Astrocyte of the cerebellum (primary cell): ENCODE measurements at regions not wholly inside any gene's neighbourhood (a gene's known extent, or its start where the extent isn't known, plus 50 kb on each side); places are given as distances from the start of the nearest gene placed in this dataset.

Experiments used
- DNase-seq: peaks from one replicate; pipeline ENCODE4 v3.0.0-alpha.2; 2011; ENCODE audit warnings: low read depth
- H3K4me3 ChIP-seq: 2 replicates; pipeline ENCODE4 v1.5.1; 2011; ENCODE audit warnings: mild to moderate bottlenecking, low read depth, low read length, moderate library complexity
- in situ Hi-C: cut with HindIII; loops from 2 replicates; pipeline ENCODE4 v1.10.0; 2017; ENCODE audit warnings: low sequenced_read_pairs
- TF ChIP-seq, protein P1 (sequence below): IDR thresholded peaks from 2 replicates; pipeline ENCODE4 v1.5.1; 2012; ENCODE audit warnings: low read length, low read depth, moderate library complexity, mild to moderate bottlenecking; ENCODE audit errors: missing control alignments

DNA sequence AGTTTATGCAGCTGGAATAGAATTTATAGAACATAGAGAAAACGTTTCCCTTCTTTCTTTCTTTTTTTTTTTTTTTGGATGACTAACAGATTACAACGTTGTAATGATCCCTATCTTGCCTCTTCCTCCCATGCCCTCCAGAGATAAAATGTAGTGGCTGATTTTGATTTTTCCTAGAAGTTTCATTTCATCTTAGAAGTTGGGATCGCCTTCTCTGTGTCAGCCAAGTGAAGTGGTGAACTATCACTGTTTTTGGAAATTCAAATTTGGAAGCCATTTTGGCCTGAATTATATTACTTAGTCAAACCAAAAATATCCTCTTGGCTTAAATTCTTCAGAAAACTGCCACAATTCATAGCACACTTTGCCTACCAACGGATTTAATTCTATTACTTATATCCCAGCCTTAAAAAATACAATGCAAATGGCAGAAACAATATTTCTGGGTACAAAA lies 1025.5 kb upstream of the NR2F2 start:
- no peak for DNase-seq
- TF ChIP-seq, protein P1, sequence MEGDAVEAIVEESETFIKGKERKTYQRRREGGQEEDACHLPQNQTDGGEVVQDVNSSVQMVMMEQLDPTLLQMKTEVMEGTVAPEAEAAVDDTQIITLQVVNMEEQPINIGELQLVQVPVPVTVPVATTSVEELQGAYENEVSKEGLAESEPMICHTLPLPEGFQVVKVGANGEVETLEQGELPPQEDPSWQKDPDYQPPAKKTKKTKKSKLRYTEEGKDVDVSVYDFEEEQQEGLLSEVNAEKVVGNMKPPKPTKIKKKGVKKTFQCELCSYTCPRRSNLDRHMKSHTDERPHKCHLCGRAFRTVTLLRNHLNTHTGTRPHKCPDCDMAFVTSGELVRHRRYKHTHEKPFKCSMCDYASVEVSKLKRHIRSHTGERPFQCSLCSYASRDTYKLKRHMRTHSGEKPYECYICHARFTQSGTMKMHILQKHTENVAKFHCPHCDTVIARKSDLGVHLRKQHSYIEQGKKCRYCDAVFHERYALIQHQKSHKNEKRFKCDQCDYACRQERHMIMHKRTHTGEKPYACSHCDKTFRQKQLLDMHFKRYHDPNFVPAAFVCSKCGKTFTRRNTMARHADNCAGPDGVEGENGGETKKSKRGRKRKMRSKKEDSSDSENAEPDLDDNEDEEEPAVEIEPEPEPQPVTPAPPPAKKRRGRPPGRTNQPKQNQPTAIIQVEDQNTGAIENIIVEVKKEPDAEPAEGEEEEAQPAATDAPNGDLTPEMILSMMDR: no peak
- H3K4me3 ChIP-seq: no peak overlapping the region
- in situ Hi-C loops: no loop called here

DNA sequence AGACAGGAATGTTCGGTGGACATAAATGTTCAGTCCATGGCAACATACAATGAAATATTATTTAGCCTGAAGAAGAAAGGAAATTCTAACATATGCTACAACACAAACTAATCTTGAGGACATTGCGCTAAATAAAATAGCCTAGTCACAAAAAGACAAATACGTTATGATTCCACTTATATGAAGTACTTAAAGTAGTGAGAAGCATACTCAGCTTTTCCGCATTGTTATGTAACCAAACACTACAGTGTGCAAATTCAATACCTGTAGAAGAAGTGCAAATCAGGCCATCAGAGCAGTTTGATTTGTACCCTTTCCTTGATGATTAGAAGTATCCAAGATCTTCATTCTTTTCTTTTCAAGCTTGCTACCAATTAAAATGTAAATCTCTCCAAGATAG lies 1023.4 kb upstream of the NR2F2 start:
- TF ChIP-seq, protein P1: no peak
- in situ Hi-C loops: no loop called here
- no peak for DNase-seq
- no peak overlapping the region for H3K4me3 ChIP-seq

DNA sequence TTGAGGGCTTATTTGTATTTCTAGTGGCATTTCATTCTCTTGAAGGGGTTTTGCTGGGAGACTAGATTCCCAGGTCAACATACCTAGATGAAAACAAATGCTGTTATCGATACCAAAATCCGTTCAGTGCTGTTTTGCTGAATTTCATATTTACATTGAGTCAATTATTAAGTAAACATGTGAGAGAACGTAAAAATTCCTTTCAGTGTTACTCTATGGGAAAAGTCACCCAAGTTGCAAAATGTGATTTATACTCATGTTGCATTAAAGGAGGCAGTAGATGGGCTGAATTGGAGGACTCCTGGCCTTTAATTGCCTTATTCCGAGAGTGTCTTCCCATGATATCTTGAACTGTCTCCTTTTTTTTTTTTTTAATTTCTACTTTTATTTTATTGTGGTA lies 1011.3 kb upstream of the NR2F2 start:
- no peak for DNase-seq
- H3K4me3 ChIP-seq: no peak overlapping the region
- TF ChIP-seq, protein P1: no peak
- in situ Hi-C loops: no loop called here

DNA sequence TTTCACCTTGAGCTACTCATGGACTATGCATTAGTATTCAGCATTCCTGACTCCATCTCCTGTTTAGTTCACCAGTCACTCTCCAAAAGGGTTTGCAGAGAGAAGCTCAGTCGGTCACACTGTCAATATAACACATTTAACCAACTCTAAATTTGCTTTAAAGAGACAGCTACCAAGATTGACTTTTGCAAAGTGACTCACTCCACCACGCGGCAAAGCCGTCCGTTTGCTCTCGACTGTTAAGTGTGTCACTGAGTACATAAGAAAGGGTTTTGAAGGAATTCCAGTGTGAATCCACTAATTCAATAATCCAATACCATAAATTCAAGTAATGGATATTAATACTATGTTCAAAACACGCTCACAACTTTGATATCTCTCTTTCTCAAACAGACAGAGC lies 1006.7 kb upstream of the NR2F2 start:
- H3K4me3 ChIP-seq: no peak overlapping the region
- TF ChIP-seq, protein P1: no peak
- in situ Hi-C loops: no loop called here
- no peak for DNase-seq

DNA sequence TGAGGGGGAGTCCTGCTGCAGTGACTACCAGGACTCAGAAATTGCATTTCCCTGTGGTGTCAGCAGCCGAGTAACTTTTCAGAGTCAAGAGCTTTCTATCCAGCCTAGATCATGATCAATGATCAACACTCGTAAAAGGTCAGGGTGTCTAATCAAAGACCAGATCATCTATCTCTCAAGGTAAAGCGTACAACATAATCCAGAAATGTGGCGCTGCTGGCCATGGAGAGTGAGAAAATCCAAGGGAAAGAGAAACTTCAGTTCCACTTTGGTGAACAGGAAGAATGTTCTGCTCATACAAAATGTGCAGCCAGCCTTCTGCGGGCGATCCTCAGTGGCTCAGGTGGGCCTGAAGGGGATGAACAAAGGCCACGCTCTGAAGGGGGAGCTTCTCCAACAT lies 1005.8 kb upstream of the NR2F2 start:
- TF ChIP-seq, protein P1: no peak
- DNase-seq: no peak
- no peak overlapping the region for H3K4me3 ChIP-seq
- in situ Hi-C loops: no loop called here

DNA sequence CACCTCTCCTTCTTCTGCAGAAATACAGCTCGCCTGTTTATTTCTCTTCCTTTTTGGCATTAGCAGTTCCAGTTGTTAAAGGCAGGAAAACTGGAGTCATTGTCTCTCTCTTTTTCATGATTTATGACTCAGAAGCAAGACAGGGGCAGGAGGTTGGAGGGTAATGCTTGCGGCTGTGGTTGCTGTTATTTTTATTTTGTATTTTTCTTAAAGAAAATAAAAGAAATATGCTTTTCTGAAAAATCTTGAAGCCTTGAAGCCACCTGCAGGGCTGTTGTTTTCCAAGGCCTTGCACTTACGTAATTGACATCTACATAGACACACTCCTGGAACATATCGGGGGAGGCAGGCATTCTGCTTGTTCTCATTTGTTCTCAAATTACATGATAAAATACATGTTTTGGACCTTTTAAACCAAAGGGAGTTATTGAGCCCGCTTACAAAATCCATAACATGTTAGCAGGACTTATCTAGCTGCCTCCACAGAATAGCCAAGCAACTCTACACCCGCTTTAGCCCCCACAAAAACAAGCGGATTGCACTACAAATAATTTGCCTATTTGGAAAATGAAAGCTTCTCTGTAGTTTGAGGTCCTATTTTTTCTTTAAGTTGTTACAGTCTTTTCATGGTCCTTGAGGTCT lies 1004.6 kb upstream of the NR2F2 start:
- no peak overlapping the region for H3K4me3 ChIP-seq
- TF ChIP-seq, protein P1: no peak
- in situ Hi-C loops: no loop called here
- no peak for DNase-seq
